PC-3 (cell line): ENCODE measurements at regions not wholly inside any gene's neighbourhood (a gene's known extent, or its start where the extent isn't known, plus 50 kb on each side); places are given as distances from the start of the nearest gene placed in this dataset.

Experiments used
- ATAC-seq: fragments of 200-7000 bp; cut with Tn5 transposase; 2 replicates; pipeline ENCODE4 v1.9.1; 2020; ENCODE audit warnings: mild to moderate bottlenecking, moderate library complexity
- BruUV-seq: library from RNA; stranded (reverse); fragments of 400-500 nt; replicated peaks from 2 replicates; lab custom pipeline; 2021; lab: Mats Ljungman, UMichigan
- CTCF ChIA-PET: fragments of 300-600 bp; sonication (Branson Sonifier 250); formaldehyde crosslinking; loops from one replicate; lab custom pipeline; 2022; ENCODE audit warnings: antibody characterized with exemption; lab: Charles Lee
- POLR2A ChIA-PET: fragments of 300-600 bp; sonication (Branson Sonifier 250); formaldehyde crosslinking; loops from one replicate; lab custom pipeline; 2022; ENCODE audit warnings: antibody characterized with exemption; ENCODE audit not compliant: unreplicated experiment; lab: Charles Lee
- DNase-seq: peaks from one replicate; pipeline ENCODE4 v3.0.0-alpha.2; 2015
- H2AFZ ChIP-seq: fragments of 300-600 bp; sonication (generic); 2 replicates; pipeline ENCODE4 v1.6.0; 2016; ENCODE audit warnings: antibody characterized with exemption, low read length
- H3F3A ChIP-seq: fragments of 300-600 bp; sonication (generic); one replicate; pipeline ENCODE4 v1.6.0; 2017; ENCODE audit warnings: antibody characterized with exemption, low read length, control low read depth, mild to moderate bottlenecking; ENCODE audit not compliant: unreplicated experiment
- H3K27ac ChIP-seq: fragments of 300-600 bp; sonication (generic); 2 replicates; pipeline ENCODE4 v1.5.1; 2016; ENCODE audit warnings: mild to moderate bottlenecking, low read length
- H3K27me3 ChIP-seq: fragments of 300-600 bp; sonication (generic); 2 replicates; pipeline ENCODE4 v1.6.1; 2016; ENCODE audit warnings: low read length, mixed read lengths
- H3K36me3 ChIP-seq: fragments of 300-600 bp; sonication (generic); 2 replicates; pipeline ENCODE4 v1.6.1; 2016; ENCODE audit warnings: low read depth, mixed run types, low read length, mixed read lengths
- H3K4me1 ChIP-seq: fragments of 300-600 bp; sonication (generic); 2 replicates; pipeline ENCODE4 v1.5.1; 2016; ENCODE audit warnings: low read length; ENCODE audit not compliant: insufficient read depth
- H3K4me2 ChIP-seq: fragments of 300-600 bp; sonication (generic); 2 replicates; pipeline ENCODE4 v1.6.0; 2016; ENCODE audit warnings: low read length
- H3K4me3 ChIP-seq: fragments of 300-600 bp; sonication (generic); 2 replicates; pipeline ENCODE4 v1.5.1; 2016; ENCODE audit warnings: mild to moderate bottlenecking, low read length, mixed read lengths
- H3K79me2 ChIP-seq: fragments of 300-600 bp; sonication (generic); 2 replicates; pipeline ENCODE4 v1.6.1; 2017; ENCODE audit warnings: low read length, mixed read lengths
- H3K9ac ChIP-seq: fragments of 300-600 bp; sonication (generic); 2 replicates; pipeline ENCODE4 v1.6.0; 2016; ENCODE audit warnings: mild to moderate bottlenecking, low read length
- H3K9me2 ChIP-seq: fragments of 300-600 bp; sonication (generic); replicated peaks from 2 replicates; pipeline ENCODE4 v1.6.1; 2016; ENCODE audit warnings: mixed run types, low read length, mixed read lengths
- H3K9me3 ChIP-seq: fragments of 300-600 bp; sonication (generic); 2 replicates; pipeline ENCODE4 v1.6.1; 2016; ENCODE audit warnings: low read length, mixed read lengths
- H4K20me1 ChIP-seq: fragments of 300-600 bp; sonication (generic); 2 replicates; pipeline ENCODE4 v1.6.1; 2016; ENCODE audit warnings: low read length, mixed read lengths
- EZH2 ChIP-seq: fragments of 300-600 bp; sonication (generic); IDR thresholded peaks from one replicate; pipeline ENCODE4 v1.6.1; 2017; ENCODE audit warnings: antibody characterized with exemption, mild to moderate bottlenecking, low read length; ENCODE audit not compliant: unreplicated experiment
- EZH2phosphoT487 ChIP-seq: fragments of 300-600 bp; sonication (generic); IDR thresholded peaks from 2 replicates; pipeline ENCODE4 v1.6.1; 2018; ENCODE audit warnings: mild to moderate bottlenecking, antibody characterized with exemption, low read length, borderline replicate concordance
- intact Hi-C: fragments of 100-400 bp; cut with micrococcal nuclease; formaldehyde crosslinking; loops from 2 replicates; pipeline ENCODE4 v1.9.0; 2023
- TF ChIP-seq, protein P1 (sequence below): fragments of 300-600 bp; sonication (generic); conservative IDR thresholded peaks from 2 replicates; pipeline ENCODE4 v1.5.1; 2017; ENCODE audit warnings: antibody characterized with exemption, low read depth, mild to moderate bottlenecking, low read length

GRCh38 chr10:70964245-70964644 is 75.9 kb upstream of the PCBD1 start:
- ChIA-PET POLR2A (no interaction called here), CTCF (no interaction called here)
- no TSS peak for BruUV-seq
- H3K27me3 ChIP-seq: peaks cover 10% of the 10 kb centered on the region; the same call in 1 of the 2 replicates
- DNase-seq: no peak
- no peak overlapping the region for H2AFZ ChIP-seq
- no peaks in the 10 kb centered on the region for H4K20me1 ChIP-seq
- no peaks in the 10 kb centered on the region for H3K9me3 ChIP-seq
- H3K4me2 ChIP-seq: no peak overlapping the region
- no peak overlapping the region for H3K9ac ChIP-seq
- no peak overlapping the region for H3K4me3 ChIP-seq
- H3K4me1 ChIP-seq: peaks cover 3% of the 10 kb centered on the region; the same call in 1 of the 2 replicates
- H3K79me2 ChIP-seq: no peaks in the 10 kb centered on the region
- no peaks in the 10 kb centered on the region for H3F3A ChIP-seq
- TF ChIP-seq, protein P1, sequence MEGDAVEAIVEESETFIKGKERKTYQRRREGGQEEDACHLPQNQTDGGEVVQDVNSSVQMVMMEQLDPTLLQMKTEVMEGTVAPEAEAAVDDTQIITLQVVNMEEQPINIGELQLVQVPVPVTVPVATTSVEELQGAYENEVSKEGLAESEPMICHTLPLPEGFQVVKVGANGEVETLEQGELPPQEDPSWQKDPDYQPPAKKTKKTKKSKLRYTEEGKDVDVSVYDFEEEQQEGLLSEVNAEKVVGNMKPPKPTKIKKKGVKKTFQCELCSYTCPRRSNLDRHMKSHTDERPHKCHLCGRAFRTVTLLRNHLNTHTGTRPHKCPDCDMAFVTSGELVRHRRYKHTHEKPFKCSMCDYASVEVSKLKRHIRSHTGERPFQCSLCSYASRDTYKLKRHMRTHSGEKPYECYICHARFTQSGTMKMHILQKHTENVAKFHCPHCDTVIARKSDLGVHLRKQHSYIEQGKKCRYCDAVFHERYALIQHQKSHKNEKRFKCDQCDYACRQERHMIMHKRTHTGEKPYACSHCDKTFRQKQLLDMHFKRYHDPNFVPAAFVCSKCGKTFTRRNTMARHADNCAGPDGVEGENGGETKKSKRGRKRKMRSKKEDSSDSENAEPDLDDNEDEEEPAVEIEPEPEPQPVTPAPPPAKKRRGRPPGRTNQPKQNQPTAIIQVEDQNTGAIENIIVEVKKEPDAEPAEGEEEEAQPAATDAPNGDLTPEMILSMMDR: no peak
- TF ChIP-seq EZH2 (no peak), EZH2phosphoT487 (no peak)
- H3K36me3 ChIP-seq: no peaks in the 10 kb centered on the region
- ATAC-seq: no peak
- intact Hi-C loops: no loop called here
- H3K27ac ChIP-seq: no peak overlapping the region
- H3K9me2 ChIP-seq: no peaks in the 10 kb centered on the region

DNA sequence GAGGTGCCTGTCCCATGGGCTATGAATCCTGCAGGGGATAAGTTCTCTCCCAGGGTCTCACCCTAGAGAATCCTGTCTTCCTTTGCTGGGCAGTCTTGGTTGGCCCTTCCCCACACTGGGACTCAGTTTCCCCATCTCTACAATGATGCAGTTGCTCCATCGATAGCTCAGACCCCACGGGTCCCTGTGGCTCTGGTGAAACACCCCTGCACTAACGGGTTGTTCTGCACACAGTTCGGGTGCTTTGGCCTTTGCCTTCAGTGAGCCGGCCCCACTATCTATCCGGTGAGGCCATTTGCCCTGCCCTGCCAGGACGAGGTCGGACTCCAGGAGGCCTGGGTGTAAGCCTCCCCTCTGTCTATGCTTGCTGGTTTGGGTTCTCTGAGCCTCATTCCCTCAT is 76.5 kb upstream of the PCBD1 start:
- POLR2A ChIA-PET: no interaction called here
- no peak for ATAC-seq
- no peak overlapping the region for H3K4me2 ChIP-seq
- peaks cover 10% of the 10 kb centered on the region; the same call in 1 of the 2 replicates for H3K27me3 ChIP-seq
- no peaks in the 10 kb centered on the region for H3K9me2 ChIP-seq
- peaks cover 3% of the 10 kb centered on the region; the same call in 1 of the 2 replicates for H3K4me1 ChIP-seq
- no peaks in the 10 kb centered on the region for H3F3A ChIP-seq
- BruUV-seq: no TSS peak
- H2AFZ ChIP-seq: no peak overlapping the region
- CTCF ChIA-PET: no interaction called here
- H3K9me3 ChIP-seq: no peaks in the 10 kb centered on the region
- H3K79me2 ChIP-seq: no peaks in the 10 kb centered on the region
- DNase-seq: no peak
- no peak overlapping the region for H3K27ac ChIP-seq
- H3K36me3 ChIP-seq: no peaks in the 10 kb centered on the region
- H3K9ac ChIP-seq: no peak overlapping the region
- H4K20me1 ChIP-seq: no peaks in the 10 kb centered on the region
- intact Hi-C loops: no loop called here
- no peak for TF ChIP-seq EZH2phosphoT487
- no peak for TF ChIP-seq EZH2
- TF ChIP-seq, protein P1: no peak
- H3K4me3 ChIP-seq: no peak overlapping the region

DNA sequence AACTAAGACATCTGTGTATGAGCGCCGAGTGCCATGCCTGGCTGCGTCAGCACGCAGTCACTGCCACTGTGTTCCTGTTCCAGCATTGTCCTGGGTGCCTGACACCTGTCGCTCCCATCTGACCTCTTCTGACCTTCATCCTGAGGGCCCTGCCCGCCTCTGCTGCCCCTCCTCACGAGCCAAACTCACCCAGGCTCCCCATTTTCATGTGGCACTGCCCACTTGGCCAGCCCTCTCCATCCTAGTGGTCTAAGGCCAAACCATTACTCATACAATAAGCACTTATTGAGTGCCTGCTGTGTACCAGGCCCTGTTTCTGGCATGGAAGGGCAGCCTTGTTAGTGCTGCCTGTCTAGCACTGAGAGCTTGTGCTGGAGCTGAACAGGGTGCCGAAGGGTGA is 77.2 kb upstream of the PCBD1 start:
- no peaks in the 10 kb centered on the region for H3K9me2 ChIP-seq
- TF ChIP-seq EZH2: no peak
- no peak for TF ChIP-seq EZH2phosphoT487
- TF ChIP-seq, protein P1: no peak
- H3K4me3 ChIP-seq: no peak overlapping the region
- H3K4me2 ChIP-seq: no peak overlapping the region
- ATAC-seq (no peak), DNase-seq (no peak)
- H3F3A ChIP-seq: no peaks in the 10 kb centered on the region
- no peaks in the 10 kb centered on the region for H3K9me3 ChIP-seq
- H3K79me2 ChIP-seq: no peaks in the 10 kb centered on the region
- H3K27me3 ChIP-seq: peaks cover 10% of the 10 kb centered on the region; the same call in 1 of the 2 replicates
- no TSS peak for BruUV-seq
- ChIA-PET POLR2A (no interaction called here), CTCF (no interaction called here)
- H3K9ac ChIP-seq: no peak overlapping the region
- no peaks in the 10 kb centered on the region for H3K36me3 ChIP-seq
- peaks cover 3% of the 10 kb centered on the region; the same call in 1 of the 2 replicates for H3K4me1 ChIP-seq
- H4K20me1 ChIP-seq: no peaks in the 10 kb centered on the region
- no peak overlapping the region for H2AFZ ChIP-seq
- intact Hi-C loops: no loop called here
- H3K27ac ChIP-seq: no peak overlapping the region
